ENCODE measurements at regions not wholly inside any gene's neighbourhood (a gene's known extent, or its start where the extent isn't known, plus 50 kb on each side); places are given as distances from the start of the nearest gene placed in this dataset.

DNA sequence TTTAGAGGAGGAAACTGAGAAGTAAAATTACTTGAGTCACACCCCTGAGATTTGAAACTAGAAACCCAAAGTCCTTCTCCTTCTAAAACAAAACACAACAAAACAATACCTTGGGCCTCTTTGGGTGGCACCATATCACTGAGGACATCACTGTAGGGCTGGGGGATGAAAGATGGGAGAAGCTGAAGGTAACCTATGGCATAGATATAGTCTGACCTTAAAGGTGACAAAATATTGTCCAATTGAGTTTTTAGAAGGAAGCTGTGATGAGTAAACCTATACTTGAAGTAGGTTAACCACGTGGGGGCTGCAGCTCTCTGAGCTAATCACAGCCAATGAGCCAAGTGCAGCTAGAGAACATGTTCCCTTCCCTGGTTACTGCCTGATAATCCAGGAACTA, 167.4 kb upstream of the CD180 start:
- Histone ChIP-seq H4K20me1 (ENCODE audit: control insufficient read depth, insufficient read depth, insufficient read length) (no peaks in the 10 kb centered on the region), H3K56ac (ENCODE audit: insufficient read length, low read depth, low read length) (no peak overlapping the region), H3K4ac (ENCODE audit: low read depth, low read length) (no peak overlapping the region), H3K14ac (ENCODE audit: insufficient read depth, low read length) (no peak overlapping the region), H3K4me2 (ENCODE audit: insufficient read depth, insufficient read length, low read length) (no peak overlapping the region), H3K18ac (ENCODE audit: insufficient read length, low read depth, low read length) (no peak overlapping the region), H3K23ac (ENCODE audit: insufficient read length, low read depth, low read length) (no peak overlapping the region), H2BK20ac (ENCODE audit: low read depth, low read length, poor library complexity, severe bottlenecking) (no peak overlapping the region), H3K4me1 (ENCODE audit: insufficient read depth, low read length) (no peaks in the 10 kb centered on the region), H3K27ac (ENCODE audit: insufficient read length, low read depth, low read length) (no peak overlapping the region), H2AFZ (ENCODE audit: low read length) (no peak overlapping the region), H3K27me3 (ENCODE audit: insufficient read depth, low read length) (no peaks in the 10 kb centered on the region), H2BK12ac (ENCODE audit: insufficient read length, low read depth, low read length) (no peak overlapping the region), H3K9ac (ENCODE audit: extremely low read depth, insufficient read length, low read length) (no peak overlapping the region), H3T11ph (ENCODE audit: low read length) (no peak overlapping the region), H3K23me2 (ENCODE audit: insufficient read length, low read depth, low read length, poor library complexity, severe bottlenecking) (no peaks in the 10 kb centered on the region), H3K79me2 (ENCODE audit: insufficient read depth, low read length) (no peaks in the 10 kb centered on the region), H2BK5ac (ENCODE audit: insufficient read length, low read length) (no peak overlapping the region), H4K8ac (replicated peaks; ENCODE audit: insufficient read length, low read depth, low read length) (no peak overlapping the region), H4K5ac (ENCODE audit: insufficient read length, low read depth, low read length) (no peak overlapping the region), H4K91ac (ENCODE audit: insufficient read length, low read depth, low read length) (no peak overlapping the region), H2BK15ac (ENCODE audit: low read depth, low read length) (no peak overlapping the region), H3K9me3 (ENCODE audit: control insufficient read depth, low read depth, low read length) (no peaks in the 10 kb centered on the region), H3K79me1 (ENCODE audit: insufficient read depth, low read depth, low read length, poor library complexity, severe bottlenecking) (no peaks in the 10 kb centered on the region), H2BK120ac (ENCODE audit: low read depth, low read length, poor library complexity, severe bottlenecking) (no peak overlapping the region), H2AK5ac (ENCODE audit: insufficient read length, low read length) (no peak overlapping the region)
- H3K9me3 Mint-ChIP-seq = no peaks in the 10 kb centered on the region; a peak in 1 of 5 replicates
- H3K4me1 Mint-ChIP-seq = peaks cover 2 to 4% of the 10 kb centered on the region in 2 experiments; a peak in 2 of 4 replicates
- no CpG with 5 or more reads among the region's 1 CpG for WGBS (ENCODE audit: extremely low coverage, insufficient read length, low lambda C conversion rate)
- no peak for DNase-seq
- no peak overlapping the region for H3K4me3 Mint-ChIP-seq
- no peak overlapping the region for H3K27ac Mint-ChIP-seq
- no peak for TF ChIP-seq CTCF (conservative IDR thresholded peaks at IDR 0.05)
- H3K27me3 Mint-ChIP-seq (ENCODE audit: low read depth) = no peaks in the 10 kb centered on the region
- H3K36me3 Mint-ChIP-seq (ENCODE audit: insufficient read depth in 1 of 3, low read depth in 3 of 3) = no peaks in the 10 kb centered on the region
